Neural cell (in vitro differentiated cells): ENCODE measurements at regions not wholly inside any gene's neighbourhood (a gene's known extent, or its start where the extent isn't known, plus 50 kb on each side); places are given as distances from the start of the nearest gene placed in this dataset.

Source experiments
- H2AFZ ChIP-seq: fragments of 200-600, 300-800 bp; sonication (generic), shearing (Covaris generic); 2 replicates; pipeline ENCODE4 v1.6.0; 2014; ENCODE audit warnings: low read depth, mild to moderate bottlenecking, antibody characterized with exemption, low read length, moderate library complexity
- H3F3A ChIP-seq: fragments of 200-600 bp; shearing (Covaris generic); 2 replicates; pipeline ENCODE4 v1.6.1; 2016; ENCODE audit warnings: mild to moderate bottlenecking, moderate library complexity, mixed read lengths, antibody characterized with exemption, low read length; ENCODE audit not compliant: insufficient read depth, poor library complexity, severe bottlenecking
- H3K27ac ChIP-seq: fragments of 200-600, 300-800 bp; sonication (generic), shearing (Covaris generic); 2 replicates; pipeline ENCODE4 v1.5.1; 2014; ENCODE audit warnings: mild to moderate bottlenecking, low read length, moderate library complexity
- H3K27me3 ChIP-seq: fragments of 300-800, 200-600 bp; sonication (generic), shearing (Covaris generic); 2 replicates; pipeline ENCODE4 v1.6.0; 2014; ENCODE audit warnings: mild to moderate bottlenecking, low read depth, low read length, moderate library complexity; ENCODE audit not compliant: insufficient read depth
- H3K36me3 ChIP-seq: fragments of 300-800, 200-600 bp; sonication (generic), shearing (Covaris generic); 2 replicates; pipeline ENCODE4 v1.5.1; 2014; ENCODE audit warnings: mild to moderate bottlenecking, antibody characterized with exemption, low read length, moderate library complexity; ENCODE audit not compliant: insufficient read depth
- H3K4me2 ChIP-seq: fragments of 300-800, 200-600 bp; sonication (generic), shearing (Covaris generic); 2 replicates; pipeline ENCODE4 v1.6.0; 2014; ENCODE audit warnings: mild to moderate bottlenecking, low read length
- H3K4me3 ChIP-seq: fragments of 300-800, 200-600 bp; sonication (generic), shearing (Covaris generic); 2 replicates; pipeline ENCODE4 v1.5.1; 2014; ENCODE audit warnings: mild to moderate bottlenecking, low read length, moderate library complexity
- H3K79me2 ChIP-seq: fragments of 200-600 bp; shearing (Covaris generic); replicated peaks from 2 replicates; pipeline ENCODE4 v1.6.0; 2014; ENCODE audit warnings: mild to moderate bottlenecking, low read length, moderate library complexity; ENCODE audit not compliant: insufficient read depth
- H3K9ac ChIP-seq: fragments of 300-800, 200-600 bp; sonication (generic), shearing (Covaris generic); 2 replicates; pipeline ENCODE4 v1.6.1; 2016; ENCODE audit warnings: mild to moderate bottlenecking, low read length, mixed read lengths
- H3K9me2 ChIP-seq: fragments of 200-600 bp; shearing (Covaris generic); 2 replicates; pipeline ENCODE4 v1.6.1; 2016; ENCODE audit warnings: mild to moderate bottlenecking, low read length, mixed read lengths; ENCODE audit not compliant: insufficient read depth
- H3K9me3 ChIP-seq: fragments of 200-600, 300-800 bp; sonication (generic), shearing (Covaris generic); 2 replicates; pipeline ENCODE4 v1.6.1; 2016; ENCODE audit warnings: mild to moderate bottlenecking, mixed run types, low read length, moderate library complexity, mixed read lengths
- H4K20me1 ChIP-seq: fragments of 200-600 bp; shearing (Covaris generic); 2 replicates; pipeline ENCODE4 v1.6.1; 2016; ENCODE audit warnings: mild to moderate bottlenecking, mixed run types; ENCODE audit not compliant: insufficient read depth
- CTCF ChIP-seq: fragments of 450-650 bp; IDR thresholded peaks from 2 replicates; pipeline ENCODE4 v1.5.1; 2014; ENCODE audit warnings: antibody characterized with exemption, mild to moderate bottlenecking, moderate library complexity; ENCODE audit not compliant: poor library complexity, severe bottlenecking
- EP300 ChIP-seq: fragments of 450-650 bp; conservative IDR thresholded peaks from 2 replicates; pipeline ENCODE4 v1.6.1; 2014; ENCODE audit warnings: antibody characterized with exemption, mild to moderate bottlenecking, moderate library complexity; ENCODE audit not compliant: poor library complexity, severe bottlenecking
- EZH2 ChIP-seq: fragments of 200-600, 300-800 bp; shearing (Covaris generic), sonication (generic); IDR thresholded peaks from 2 replicates; pipeline ENCODE4 v1.6.1; 2014; ENCODE audit warnings: antibody characterized with exemption, low read length, borderline replicate concordance, mild to moderate bottlenecking; ENCODE audit not compliant: insufficient read depth, poor library complexity, severe bottlenecking
- MXI1 ChIP-seq: fragments of 450-650 bp; conservative IDR thresholded peaks from 2 replicates; pipeline ENCODE4 v1.6.1; 2014; ENCODE audit warnings: antibody characterized with exemption, mild to moderate bottlenecking; ENCODE audit not compliant: poor library complexity, severe bottlenecking
- POLR2AphosphoS5 ChIP-seq: IDR thresholded peaks from 2 replicates; pipeline ENCODE4 v1.6.1; 2012
- RAD21 ChIP-seq: fragments of 450-650 bp; conservative IDR thresholded peaks from 2 replicates; pipeline ENCODE4 v1.6.1; 2014; ENCODE audit warnings: antibody characterized with exemption, mild to moderate bottlenecking, moderate library complexity
- REST ChIP-seq: IDR thresholded peaks from 2 replicates; pipeline ENCODE4 v1.6.1; 2012; ENCODE audit warnings: borderline replicate concordance
- SMC3 ChIP-seq: fragments of 450-650 bp; conservative IDR thresholded peaks from 2 replicates; pipeline ENCODE4 v1.6.1; 2014; ENCODE audit warnings: antibody characterized with exemption, mild to moderate bottlenecking, moderate library complexity; ENCODE audit not compliant: poor library complexity
- TAF1 ChIP-seq: IDR thresholded peaks from 2 replicates; pipeline ENCODE4 v1.6.1; 2012; ENCODE audit warnings: low read depth

- TF ChIP-seq RAD21 (no peak), TAF1 (no peak), EP300 (no peak), EZH2 (no peak), SMC3 (no peak), MXI1 (no peak), POLR2AphosphoS5 (no peak), REST (no peak), CTCF (no peak)
- H4K20me1 ChIP-seq = no peaks in the 10 kb centered on the region
- no peak overlapping the region for H2AFZ ChIP-seq
- no peak overlapping the region for H3K27ac ChIP-seq
- H3K27me3 ChIP-seq = no peaks in the 10 kb centered on the region
- no peak overlapping the region for H3K9ac ChIP-seq
- no peak overlapping the region for H3K4me2 ChIP-seq
- no peaks in the 10 kb centered on the region for H3K9me3 ChIP-seq
- H3F3A ChIP-seq = no peaks in the 10 kb centered on the region
- H3K4me3 ChIP-seq = no peak overlapping the region
- H3K9me2 ChIP-seq = no peaks in the 10 kb centered on the region
- no peaks in the 10 kb centered on the region for H3K79me2 ChIP-seq
- no peaks in the 10 kb centered on the region for H3K36me3 ChIP-seq
These were observed 53.3 kb upstream of the GULP1 start for GRCh38 chr2:188238386-188238785.
